ENCODE measurements at regions not wholly inside any gene's neighbourhood (a gene's known extent, or its start where the extent isn't known, plus 50 kb on each side); places are given as distances from the start of the nearest gene placed in this dataset.

GRCh38 chr1:164061528-164061927, 497.5 kb upstream of the PBX1 start:
- no peak for TF ChIP-seq CTCF (IDR thresholded peaks at IDR 0.05; ENCODE audit: insufficient read depth, low read depth, low read length)
- TF ChIP-seq EZH2 (IDR thresholded peaks at IDR 0.05; ENCODE audit: insufficient read depth, low read length) = no peak

Measured in astrocyte (in vitro differentiated cells and primary cell).